ENCODE measurements at regions not wholly inside any gene's neighbourhood (a gene's known extent, or its start where the extent isn't known, plus 50 kb on each side); places are given as distances from the start of the nearest gene placed in this dataset.

GRCh38 chr12:22740656-22741355, 115.8 kb downstream of the ETNK1 start:
- no peak overlapping the region for H3K14ac ChIP-seq (ENCODE audit: low read length)
- H2BK15ac ChIP-seq (ENCODE audit: low read length), result no peak overlapping the region
- no peak overlapping the region for H3K23ac ChIP-seq (ENCODE audit: low read depth, low read length, poor library complexity)
- DNase-seq (ENCODE audit: low spot score), result no peak
- no peak overlapping the region for H2BK5ac ChIP-seq (ENCODE audit: low read length)
- no peak overlapping the region for H3K27ac ChIP-seq (replicated peaks; ENCODE audit: low read length)
- H4K91ac ChIP-seq (ENCODE audit: low read depth, low read length, poor library complexity), result no peak overlapping the region
- H2BK120ac ChIP-seq (ENCODE audit: low read depth, low read length), result no peak overlapping the region
- no peak overlapping the region for H3K4me2 ChIP-seq (ENCODE audit: insufficient read depth, low read length, poor library complexity, severe bottlenecking)
- H3K4me1 ChIP-seq (ENCODE audit: control insufficient read depth in 2 of 2, insufficient read depth in 1 of 2, low read depth in 1 of 2, low read length in 2 of 2), result peaks cover 0 to 2% of the 10 kb centered on the region in 2 donors
- no peak overlapping the region for H2AK5ac ChIP-seq (ENCODE audit: low read depth, low read length)
- no peak overlapping the region for H3K4ac ChIP-seq (ENCODE audit: low read length)
- no peak overlapping the region for H3K9ac ChIP-seq (ENCODE audit: low read depth, low read length, poor library complexity)
- H3K79me1 ChIP-seq (ENCODE audit: low read depth, low read length), result no peaks in the 10 kb centered on the region
- no peak overlapping the region for H3K18ac ChIP-seq (ENCODE audit: low read length)
- no peak overlapping the region for H3K4me3 ChIP-seq (ENCODE audit: low read length in 2 of 2)
- H3K36me3 ChIP-seq (replicated peaks in 1 of 2; ENCODE audit: control insufficient read depth in 2 of 2, insufficient read depth in 2 of 2, low read length in 2 of 2), result no peaks in the 10 kb centered on the region
- WGBS, 2 donors (ENCODE audit: extremely low coverage in 2 of 2, insufficient read length in 2 of 2, insufficient replicate concordance in 1 of 2), result no CpG with 5 or more reads among the region's 4 CpGs
- no peaks in the 10 kb centered on the region for H3K27me3 ChIP-seq (ENCODE audit: control insufficient read depth in 3 of 3, insufficient read depth in 3 of 3, low read depth in 1 of 3, low read length in 3 of 3)
- H3K9me3 ChIP-seq (replicated peaks in 1 of 2; ENCODE audit: control insufficient read depth in 2 of 2, insufficient read depth in 1 of 2, low read depth in 1 of 2, low read length in 2 of 2), result no peaks in the 10 kb centered on the region
- H4K8ac ChIP-seq (ENCODE audit: low read depth, low read length), result no peak overlapping the region
- H2AFZ ChIP-seq (ENCODE audit: low read length), result no peak overlapping the region
- H2BK12ac ChIP-seq (ENCODE audit: low read length), result no peak overlapping the region

- Histone ChIP-seq H2BK120ac (ENCODE audit: low read depth, low read length) (no peak overlapping the region), H3K4ac (ENCODE audit: low read length) (no peak overlapping the region), H3K36me3 (replicated peaks in 1 of 2; ENCODE audit: control insufficient read depth in 2 of 2, insufficient read depth in 2 of 2, low read length in 2 of 2) (no peaks in the 10 kb centered on the region)
Measured at GRCh38 chr12:22743700-22744099, 118.7 kb downstream of the ETNK1 start.

GRCh38 chr12:22744197-22744596, 119.2 kb downstream of the ETNK1 start:
- WGBS, 2 donors (ENCODE audit: extremely low coverage in 2 of 2, insufficient read length in 2 of 2, insufficient replicate concordance in 1 of 2), result no CpG with 5 or more reads among the region's 1 CpG
- DNase-seq (ENCODE audit: low spot score), result no peak
- H3K4me2 ChIP-seq (ENCODE audit: insufficient read depth, low read length, poor library complexity, severe bottlenecking), result no peak overlapping the region

More at GRCh38 chr12:22743700-22744099, 118.7 kb downstream of the ETNK1 start:
- Histone ChIP-seq H2AK5ac (ENCODE audit: low read depth, low read length) (no peak overlapping the region), H2BK12ac (ENCODE audit: low read length) (no peak overlapping the region), H3K4me2 (ENCODE audit: insufficient read depth, low read length, poor library complexity, severe bottlenecking) (no peak overlapping the region), H3K14ac (ENCODE audit: low read length) (no peak overlapping the region), H3K27me3 (ENCODE audit: control insufficient read depth in 3 of 3, insufficient read depth in 3 of 3, low read depth in 1 of 3, low read length in 3 of 3) (no peaks in the 10 kb centered on the region), H3K79me1 (ENCODE audit: low read depth, low read length) (no peaks in the 10 kb centered on the region), H3K4me3 (ENCODE audit: low read length in 2 of 2) (no peak overlapping the region), H3K23ac (ENCODE audit: low read depth, low read length, poor library complexity) (no peak overlapping the region), H3K4me1 (ENCODE audit: control insufficient read depth in 2 of 2, insufficient read depth in 1 of 2, low read depth in 1 of 2, low read length in 2 of 2) (peaks cover 0 to 2% of the 10 kb centered on the region in 2 donors), H3K18ac (ENCODE audit: low read length) (no peak overlapping the region), H3K9me3 (replicated peaks in 1 of 2; ENCODE audit: control insufficient read depth in 2 of 2, insufficient read depth in 1 of 2, low read depth in 1 of 2, low read length in 2 of 2) (no peaks in the 10 kb centered on the region), H2AFZ (ENCODE audit: low read length) (peak overlapping the region; percentile 23), H2BK5ac (ENCODE audit: low read length) (no peak overlapping the region), H3K9ac (ENCODE audit: low read depth, low read length, poor library complexity) (no peak overlapping the region), H3K27ac (replicated peaks; ENCODE audit: low read length) (no peak overlapping the region), H2BK15ac (ENCODE audit: low read length) (no peak overlapping the region), H4K91ac (ENCODE audit: low read depth, low read length, poor library complexity) (no peak overlapping the region), H4K8ac (ENCODE audit: low read depth, low read length) (no peak overlapping the region)
- no peak for DNase-seq (ENCODE audit: low spot score)

GRCh38 chr12:22746720-22747119, 121.7 kb downstream of the ETNK1 start:
- Histone ChIP-seq H3K4me3 (ENCODE audit: low read length in 2 of 2) (no peak overlapping the region), H3K4me1 (ENCODE audit: control insufficient read depth in 2 of 2, insufficient read depth in 1 of 2, low read depth in 1 of 2, low read length in 2 of 2) (peaks cover 0 to 2% of the 10 kb centered on the region in 2 donors), H2BK5ac (ENCODE audit: low read length) (no peak overlapping the region), H3K79me1 (ENCODE audit: low read depth, low read length) (no peaks in the 10 kb centered on the region), H2BK120ac (ENCODE audit: low read depth, low read length) (no peak overlapping the region), H3K23ac (ENCODE audit: low read depth, low read length, poor library complexity) (no peak overlapping the region), H3K9ac (ENCODE audit: low read depth, low read length, poor library complexity) (no peak overlapping the region), H3K14ac (ENCODE audit: low read length) (no peak overlapping the region), H2AFZ (ENCODE audit: low read length) (no peak overlapping the region), H2BK12ac (ENCODE audit: low read length) (no peak overlapping the region), H4K8ac (ENCODE audit: low read depth, low read length) (no peak overlapping the region), H2BK15ac (ENCODE audit: low read length) (no peak overlapping the region), H3K9me3 (replicated peaks in 1 of 2; ENCODE audit: control insufficient read depth in 2 of 2, insufficient read depth in 1 of 2, low read depth in 1 of 2, low read length in 2 of 2) (no peaks in the 10 kb centered on the region), H4K91ac (ENCODE audit: low read depth, low read length, poor library complexity) (no peak overlapping the region), H3K18ac (ENCODE audit: low read length) (no peak overlapping the region), H3K4ac (ENCODE audit: low read length) (no peak overlapping the region), H3K27ac (replicated peaks; ENCODE audit: low read length) (no peak overlapping the region), H3K27me3 (ENCODE audit: control insufficient read depth in 3 of 3, insufficient read depth in 3 of 3, low read depth in 1 of 3, low read length in 3 of 3) (no peaks in the 10 kb centered on the region), H2AK5ac (ENCODE audit: low read depth, low read length) (no peak overlapping the region), H3K4me2 (ENCODE audit: insufficient read depth, low read length, poor library complexity, severe bottlenecking) (no peak overlapping the region), H3K36me3 (replicated peaks in 1 of 2; ENCODE audit: control insufficient read depth in 2 of 2, insufficient read depth in 2 of 2, low read length in 2 of 2) (no peaks in the 10 kb centered on the region)
- no CpG with 5 or more reads among the region's 3 CpGs for WGBS, 2 donors (ENCODE audit: extremely low coverage in 2 of 2, insufficient read length in 2 of 2, insufficient replicate concordance in 1 of 2)
- no peak for DNase-seq (ENCODE audit: low spot score)

More at GRCh38 chr12:22744197-22744596, 119.2 kb downstream of the ETNK1 start:
- Histone ChIP-seq H3K23ac (ENCODE audit: low read depth, low read length, poor library complexity) (no peak overlapping the region), H2BK12ac (ENCODE audit: low read length) (no peak overlapping the region), H2AK5ac (ENCODE audit: low read depth, low read length) (no peak overlapping the region), H3K79me1 (ENCODE audit: low read depth, low read length) (no peaks in the 10 kb centered on the region), H3K4ac (ENCODE audit: low read length) (no peak overlapping the region), H2BK15ac (ENCODE audit: low read length) (no peak overlapping the region), H2AFZ (ENCODE audit: low read length) (peak overlapping the region; percentile 23), H2BK5ac (ENCODE audit: low read length) (no peak overlapping the region), H3K18ac (ENCODE audit: low read length) (no peak overlapping the region), H3K4me1 (ENCODE audit: control insufficient read depth in 2 of 2, insufficient read depth in 1 of 2, low read depth in 1 of 2, low read length in 2 of 2) (peaks cover 0 to 2% of the 10 kb centered on the region in 2 donors), H3K36me3 (replicated peaks in 1 of 2; ENCODE audit: control insufficient read depth in 2 of 2, insufficient read depth in 2 of 2, low read length in 2 of 2) (no peaks in the 10 kb centered on the region), H4K8ac (ENCODE audit: low read depth, low read length) (no peak overlapping the region), H3K27me3 (ENCODE audit: control insufficient read depth in 3 of 3, insufficient read depth in 3 of 3, low read depth in 1 of 3, low read length in 3 of 3) (no peaks in the 10 kb centered on the region), H3K4me3 (ENCODE audit: low read length in 2 of 2) (no peak overlapping the region), H3K9ac (ENCODE audit: low read depth, low read length, poor library complexity) (no peak overlapping the region), H4K91ac (ENCODE audit: low read depth, low read length, poor library complexity) (no peak overlapping the region), H3K14ac (ENCODE audit: low read length) (no peak overlapping the region), H3K9me3 (replicated peaks in 1 of 2; ENCODE audit: control insufficient read depth in 2 of 2, insufficient read depth in 1 of 2, low read depth in 1 of 2, low read length in 2 of 2) (no peaks in the 10 kb centered on the region), H3K27ac (replicated peaks; ENCODE audit: low read length) (no peak overlapping the region), H2BK120ac (ENCODE audit: low read depth, low read length) (no peak overlapping the region)
